HUES64 (cell line): ENCODE measurements at regions not wholly inside any gene's neighbourhood (a gene's known extent, or its start where the extent isn't known, plus 50 kb on each side); places are given as distances from the start of the nearest gene placed in this dataset.

Source experiments
- H3K27ac ChIP-seq: 2 replicates; pipeline ENCODE4 v1.7.0; 2013; ENCODE audit warnings: low read depth, low read length, inconsistent platforms
- H3K27me3 ChIP-seq: 2 replicates; pipeline ENCODE4 v1.6.1; 2013; ENCODE audit warnings: mild to moderate bottlenecking, low read length; ENCODE audit not compliant: insufficient read depth
- H3K36me3 ChIP-seq: 2 replicates; pipeline ENCODE4 v1.6.1; 2013; ENCODE audit warnings: mild to moderate bottlenecking, low read length; ENCODE audit not compliant: insufficient read depth
- H3K4me1 ChIP-seq: 2 replicates; pipeline ENCODE4 v1.6.1; 2013; ENCODE audit warnings: mild to moderate bottlenecking, low read length, moderate library complexity; ENCODE audit not compliant: insufficient read depth
- H3K4me3 ChIP-seq: 2 replicates; pipeline ENCODE4 v1.5.1; 2013; ENCODE audit warnings: mild to moderate bottlenecking, low read length, moderate library complexity
- H3K9ac ChIP-seq: 2 replicates; pipeline ENCODE4 v1.6.1; 2013; ENCODE audit warnings: mild to moderate bottlenecking, low read depth, low read length
- H3K9me3 ChIP-seq: 2 replicates; pipeline ENCODE4 v1.6.1; 2013; ENCODE audit warnings: low read depth, low read length; ENCODE audit not compliant: insufficient read depth
- WGBS: fragments of 150-250, 120-280 bp; methylation state at CpG from one replicate; pipeline ENCODE4 v1.1.7; 2013; ENCODE audit warnings: missing lambda C conversion rate; 5-methylcytosine and 5-hydroxymethylcytosine counted together

DNA sequence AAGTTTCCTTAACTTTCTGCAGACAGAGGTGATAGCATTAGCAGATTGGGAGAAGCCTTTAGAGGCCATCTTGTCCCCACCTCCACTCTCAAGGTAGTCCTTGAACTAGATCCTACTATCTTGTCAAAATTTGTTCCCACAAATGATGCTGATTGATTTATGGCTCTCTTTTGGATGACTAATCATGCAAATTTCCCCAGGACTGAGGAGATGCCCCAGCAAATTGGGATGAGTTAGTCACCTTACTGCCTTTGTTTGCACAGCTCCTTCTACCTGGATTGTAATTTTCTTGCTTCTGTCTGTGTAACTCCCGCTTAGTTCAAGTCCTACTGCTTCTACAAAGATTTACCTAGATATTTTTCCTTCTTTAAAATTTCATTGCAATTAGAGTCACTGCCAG, 391.4 kb upstream of the CADM1 start:
- no peak overlapping the region for H3K4me3 ChIP-seq
- no peak overlapping the region for H3K27ac ChIP-seq
- H3K36me3 ChIP-seq, result no peaks in the 10 kb centered on the region
- H3K4me1 ChIP-seq, result no peaks in the 10 kb centered on the region
- no peaks in the 10 kb centered on the region for H3K9me3 ChIP-seq
- WGBS, result 91% methylated on average over 1 of the region's 1 CpG
- H3K9ac ChIP-seq, result no peak overlapping the region
- no peaks in the 10 kb centered on the region for H3K27me3 ChIP-seq

- H3K36me3 ChIP-seq, result no peaks in the 10 kb centered on the region
- H3K27ac ChIP-seq, result no peak overlapping the region
- H3K9me3 ChIP-seq, result no peaks in the 10 kb centered on the region
- H3K27me3 ChIP-seq, result no peaks in the 10 kb centered on the region
- no peaks in the 10 kb centered on the region for H3K4me1 ChIP-seq
- H3K9ac ChIP-seq, result no peak overlapping the region
- 90% methylated on average over 5 of the region's 5 CpGs for WGBS
- no peak overlapping the region for H3K4me3 ChIP-seq
Observed at GRCh38 chr11:115894176-115894575, 390.0 kb upstream of the CADM1 start.

GRCh38 chr11:115893461-115894099, 389.4 kb upstream of the CADM1 start:
- Histone ChIP-seq H3K27me3 (no peaks in the 10 kb centered on the region), H3K9me3 (no peaks in the 10 kb centered on the region), H3K4me3 (no peak overlapping the region), H3K9ac (no peak overlapping the region), H3K4me1 (no peaks in the 10 kb centered on the region), H3K27ac (no peak overlapping the region), H3K36me3 (no peaks in the 10 kb centered on the region)
- WGBS, result 87% methylated on average over 5 of the region's 5 CpGs

GRCh38 chr11:115892016-115892415, 387.8 kb upstream of the CADM1 start:
- WGBS, result 85% methylated on average over 2 of the region's 2 CpGs
- Histone ChIP-seq H3K36me3 (no peaks in the 10 kb centered on the region), H3K4me1 (no peaks in the 10 kb centered on the region), H3K27ac (no peak overlapping the region), H3K27me3 (no peaks in the 10 kb centered on the region), H3K9me3 (no peaks in the 10 kb centered on the region), H3K9ac (no peak overlapping the region), H3K4me3 (no peak overlapping the region)

DNA sequence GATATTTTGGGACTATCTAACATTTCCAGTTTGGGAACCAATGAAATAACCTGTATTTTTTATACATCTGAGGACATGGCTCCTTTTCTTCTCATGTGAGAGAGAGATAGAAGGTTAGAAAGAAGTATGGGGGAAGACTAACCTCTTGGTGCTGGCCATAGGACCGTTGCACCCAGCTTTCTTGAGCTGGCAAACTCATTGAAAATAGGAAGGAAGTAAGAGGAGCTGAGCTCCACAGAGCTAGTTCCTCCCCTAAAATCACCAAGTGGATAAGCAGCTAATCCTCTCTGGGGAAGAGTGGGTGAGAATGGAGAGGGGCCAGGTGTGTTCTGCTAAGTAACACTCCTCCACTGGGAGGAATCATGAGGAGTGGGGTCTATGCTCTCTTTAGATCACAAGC, 387.4 kb upstream of the CADM1 start:
- Histone ChIP-seq H3K4me1 (no peaks in the 10 kb centered on the region), H3K4me3 (no peak overlapping the region), H3K9ac (no peak overlapping the region), H3K9me3 (no peaks in the 10 kb centered on the region), H3K36me3 (no peaks in the 10 kb centered on the region), H3K27me3 (no peaks in the 10 kb centered on the region), H3K27ac (no peak overlapping the region)
- 92% methylated on average over 1 of the region's 1 CpG for WGBS

- H3K27ac ChIP-seq, result no peak overlapping the region
- H3K4me1 ChIP-seq, result peaks cover 4% of the 10 kb centered on the region; the same call in 1 of the 2 replicates
- no peaks in the 10 kb centered on the region for H3K9me3 ChIP-seq
- no peaks in the 10 kb centered on the region for H3K36me3 ChIP-seq
- 94% methylated on average over 5 of the region's 5 CpGs for WGBS
- no peak overlapping the region for H3K9ac ChIP-seq
- no peak overlapping the region for H3K4me3 ChIP-seq
- no peaks in the 10 kb centered on the region for H3K27me3 ChIP-seq
Observed at GRCh38 chr11:115890500-115890899, 386.3 kb upstream of the CADM1 start.

GRCh38 chr11:115889712-115890111, 385.5 kb upstream of the CADM1 start:
- WGBS, result 94% methylated on average over 6 of the region's 6 CpGs

GRCh38 chr11:115887727-115888126, 383.5 kb upstream of the CADM1 start:
- H3K4me3 ChIP-seq, result no peak overlapping the region
- no peaks in the 10 kb centered on the region for H3K9me3 ChIP-seq
- H3K27ac ChIP-seq, result no peak overlapping the region
- no peaks in the 10 kb centered on the region for H3K27me3 ChIP-seq
- no peak overlapping the region for H3K9ac ChIP-seq
- H3K4me1 ChIP-seq, result peaks cover 12% of the 10 kb centered on the region; the same call in 1 of the 2 replicates
- H3K36me3 ChIP-seq, result no peaks in the 10 kb centered on the region
- WGBS, result 92% methylated on average over 8 of the region's 8 CpGs

More at GRCh38 chr11:115889712-115890111, 385.5 kb upstream of the CADM1 start:
- H3K36me3 ChIP-seq, result no peaks in the 10 kb centered on the region
- H3K9ac ChIP-seq, result no peak overlapping the region
- no peak overlapping the region for H3K4me3 ChIP-seq
- H3K27ac ChIP-seq, result no peak overlapping the region
- peaks cover 12% of the 10 kb centered on the region; the same call in 1 of the 2 replicates for H3K4me1 ChIP-seq
- no peaks in the 10 kb centered on the region for H3K9me3 ChIP-seq
- H3K27me3 ChIP-seq, result no peaks in the 10 kb centered on the region

GRCh38 chr11:115887316-115887715, 383.1 kb upstream of the CADM1 start:
- WGBS, result 95% methylated on average over 13 of the region's 13 CpGs
- Histone ChIP-seq H3K4me1 (peaks cover 12% of the 10 kb centered on the region; the same call in 1 of the 2 replicates), H3K36me3 (no peaks in the 10 kb centered on the region), H3K27ac (no peak overlapping the region), H3K9me3 (no peaks in the 10 kb centered on the region), H3K4me3 (no peak overlapping the region), H3K27me3 (no peaks in the 10 kb centered on the region), H3K9ac (no peak overlapping the region)

GRCh38 chr11:115886422-115886733, 382.2 kb upstream of the CADM1 start:
- Histone ChIP-seq H3K4me1 (peaks cover 12% of the 10 kb centered on the region; the same call in 1 of the 2 replicates), H3K4me3 (no peak overlapping the region), H3K36me3 (no peaks in the 10 kb centered on the region), H3K27me3 (no peaks in the 10 kb centered on the region), H3K9ac (no peak overlapping the region), H3K27ac (no peak overlapping the region), H3K9me3 (peaks cover 8% of the 10 kb centered on the region; the same call in 1 of the 2 replicates)
- 80% methylated on average over 5 of the region's 5 CpGs for WGBS

- H3K4me1 ChIP-seq, result peaks cover 12% of the 10 kb centered on the region; the same call in 1 of the 2 replicates
- H3K9me3 ChIP-seq, result peaks cover 11% of the 10 kb centered on the region
- no peaks in the 10 kb centered on the region for H3K36me3 ChIP-seq
- no peak overlapping the region for H3K4me3 ChIP-seq
- no peak overlapping the region for H3K9ac ChIP-seq
- no peaks in the 10 kb centered on the region for H3K27me3 ChIP-seq
- 79% methylated on average over 7 of the region's 8 CpGs for WGBS
- H3K27ac ChIP-seq, result no peak overlapping the region
Observed at GRCh38 chr11:115885535-115886421, 381.6 kb upstream of the CADM1 start.
